ENCODE measurements at regions not wholly inside any gene's neighbourhood (a gene's known extent, or its start where the extent isn't known, plus 50 kb on each side); places are given as distances from the start of the nearest gene placed in this dataset.

- no peaks in the 10 kb centered on the region for H3K27me3 Mint-ChIP-seq (ENCODE audit: low read depth)
- ATAC-seq, result no peak
Measured at GRCh38 chr5:4275232-4275631, 679.6 kb downstream of the IRX1 start.

DNA sequence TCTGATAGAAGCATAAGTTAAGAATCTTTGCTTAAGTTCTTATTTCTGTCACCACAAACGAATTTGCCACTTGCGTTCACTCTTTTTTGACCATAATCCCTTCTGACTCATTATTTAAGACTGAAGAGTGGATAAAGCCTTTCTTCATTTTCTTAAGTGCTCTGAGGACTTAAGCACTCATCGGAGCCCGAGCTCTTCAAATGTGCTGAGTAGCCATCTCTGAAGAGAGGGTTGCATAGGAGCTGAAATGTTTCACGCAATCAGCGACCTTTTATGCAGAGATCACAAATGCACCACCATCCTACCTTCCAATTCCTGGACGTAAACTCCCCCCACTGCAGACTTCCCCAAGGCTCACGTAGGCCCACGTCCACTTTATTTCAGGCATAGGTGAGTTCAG, 699.2 kb downstream of the IRX1 start:
- Mint-ChIP-seq H3K9me3 (peaks cover 7% of the 10 kb centered on the region), H3K27me3 (ENCODE audit: low read depth) (no peaks in the 10 kb centered on the region), H3K4me3 (no peak overlapping the region), H3K4me1 (ENCODE audit: low read depth) (no peaks in the 10 kb centered on the region), H3K36me3 (ENCODE audit: insufficient read depth) (no peaks in the 10 kb centered on the region)
- DNase-seq, result no peak
- no peak for ATAC-seq

More at GRCh38 chr5:4275232-4275631, 679.6 kb downstream of the IRX1 start:
- no peaks in the 10 kb centered on the region for H3K4me1 Mint-ChIP-seq (ENCODE audit: low read depth)
- H3K4me3 Mint-ChIP-seq, result no peak overlapping the region
- H3K36me3 Mint-ChIP-seq (ENCODE audit: insufficient read depth), result no peaks in the 10 kb centered on the region
- DNase-seq, result no peak
- peaks cover 17% of the 10 kb centered on the region for H3K9me3 Mint-ChIP-seq

DNA sequence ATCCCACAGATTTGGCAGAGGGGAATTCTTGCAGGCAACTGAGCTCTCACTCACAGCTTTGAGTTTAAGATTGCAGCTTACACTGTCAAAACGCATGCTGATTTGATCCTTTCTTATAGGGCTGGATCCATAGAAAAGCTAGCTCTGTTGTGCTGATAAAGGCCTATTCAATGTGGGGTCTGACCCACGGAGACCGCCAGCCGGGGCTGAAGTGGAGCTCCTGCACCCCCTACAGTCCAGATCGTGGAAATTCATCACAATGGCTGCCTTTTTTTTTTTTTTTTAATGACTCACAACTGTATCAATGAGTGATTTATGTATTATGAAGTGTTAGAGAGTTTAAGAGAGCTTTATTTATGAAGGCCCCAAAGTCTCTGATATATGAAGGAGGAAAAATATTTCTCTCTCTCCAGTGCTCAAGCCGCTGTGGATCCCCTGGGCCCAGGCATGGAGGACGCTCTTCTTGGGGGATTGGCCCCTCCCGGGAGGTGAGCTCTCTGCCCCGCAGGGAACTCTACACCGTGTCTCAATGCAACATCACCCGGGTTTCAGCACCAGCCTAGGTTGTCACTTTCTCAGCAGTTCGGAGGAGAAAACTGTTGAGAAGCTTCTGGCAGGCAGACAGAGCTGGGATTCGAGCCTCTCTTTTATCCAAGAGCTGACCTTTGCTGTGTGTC, 700.2 kb downstream of the IRX1 start:
- H3K36me3 Mint-ChIP-seq (ENCODE audit: insufficient read depth), result no peaks in the 10 kb centered on the region
- no peak overlapping the region for H3K4me3 Mint-ChIP-seq
- no peaks in the 10 kb centered on the region for H3K27me3 Mint-ChIP-seq (ENCODE audit: low read depth)
- ATAC-seq (no peak), DNase-seq (no peak)
- no peaks in the 10 kb centered on the region for H3K4me1 Mint-ChIP-seq (ENCODE audit: low read depth)
- peaks cover 7% of the 10 kb centered on the region for H3K9me3 Mint-ChIP-seq

GRCh38 chr5:4306057-4306456, 710.4 kb downstream of the IRX1 start:
- H3K4me3 Mint-ChIP-seq, result no peak overlapping the region
- peaks cover 5% of the 10 kb centered on the region for H3K9me3 Mint-ChIP-seq
- H3K27me3 Mint-ChIP-seq (ENCODE audit: low read depth), result no peaks in the 10 kb centered on the region
- ATAC-seq (no peak), DNase-seq (no peak)
- H3K36me3 Mint-ChIP-seq (ENCODE audit: insufficient read depth), result no peaks in the 10 kb centered on the region
- H3K4me1 Mint-ChIP-seq (ENCODE audit: low read depth), result no peaks in the 10 kb centered on the region

DNA sequence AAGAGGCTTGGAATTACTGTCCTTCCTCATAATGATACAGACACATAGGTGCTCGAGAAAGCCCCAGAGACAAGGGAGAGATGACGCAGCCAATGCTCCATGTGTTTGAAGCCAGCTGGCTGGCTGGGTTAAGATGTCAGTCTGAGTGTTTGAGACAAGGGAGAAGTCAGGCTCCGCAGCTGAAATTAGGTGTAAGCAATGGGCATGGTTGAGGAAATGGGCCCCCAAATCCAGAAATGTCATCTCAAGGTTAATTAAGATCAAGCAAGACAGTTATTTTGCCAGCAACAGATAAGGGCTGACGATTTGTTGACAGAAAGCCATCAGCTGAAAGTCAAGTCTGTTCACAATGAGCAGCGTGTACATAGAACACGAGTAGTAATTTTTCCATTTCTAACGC, 713.4 kb downstream of the IRX1 start:
- no peak for DNase-seq
- no peak overlapping the region for H3K4me3 Mint-ChIP-seq
- no peaks in the 10 kb centered on the region for H3K27me3 Mint-ChIP-seq (ENCODE audit: low read depth)
- no peak for ATAC-seq
- no peaks in the 10 kb centered on the region for H3K36me3 Mint-ChIP-seq (ENCODE audit: insufficient read depth)
- no peaks in the 10 kb centered on the region for H3K4me1 Mint-ChIP-seq (ENCODE audit: low read depth)
- H3K9me3 Mint-ChIP-seq, result peaks cover 10% of the 10 kb centered on the region

GRCh38 chr5:4313138-4313537, 717.5 kb downstream of the IRX1 start:
- ATAC-seq, result no peak
- Mint-ChIP-seq H3K4me1 (ENCODE audit: low read depth) (no peaks in the 10 kb centered on the region), H3K36me3 (ENCODE audit: insufficient read depth) (no peaks in the 10 kb centered on the region)

GRCh38 chr5:4319478-4320128, 724.0 kb downstream of the IRX1 start:
- ATAC-seq (no peak), DNase-seq (no peak)
- no peaks in the 10 kb centered on the region for H3K27me3 Mint-ChIP-seq (ENCODE audit: low read depth)
- peaks cover 24% of the 10 kb centered on the region for H3K9me3 Mint-ChIP-seq
- no peaks in the 10 kb centered on the region for H3K4me1 Mint-ChIP-seq (ENCODE audit: low read depth)
- H3K36me3 Mint-ChIP-seq (ENCODE audit: insufficient read depth), result no peaks in the 10 kb centered on the region
- H3K4me3 Mint-ChIP-seq, result no peak overlapping the region

More at GRCh38 chr5:4313138-4313537, 717.5 kb downstream of the IRX1 start:
- Mint-ChIP-seq H3K27me3 (ENCODE audit: low read depth) (no peaks in the 10 kb centered on the region), H3K4me3 (no peak overlapping the region), H3K9me3 (peaks cover 13% of the 10 kb centered on the region)
- no peak for DNase-seq

DNA sequence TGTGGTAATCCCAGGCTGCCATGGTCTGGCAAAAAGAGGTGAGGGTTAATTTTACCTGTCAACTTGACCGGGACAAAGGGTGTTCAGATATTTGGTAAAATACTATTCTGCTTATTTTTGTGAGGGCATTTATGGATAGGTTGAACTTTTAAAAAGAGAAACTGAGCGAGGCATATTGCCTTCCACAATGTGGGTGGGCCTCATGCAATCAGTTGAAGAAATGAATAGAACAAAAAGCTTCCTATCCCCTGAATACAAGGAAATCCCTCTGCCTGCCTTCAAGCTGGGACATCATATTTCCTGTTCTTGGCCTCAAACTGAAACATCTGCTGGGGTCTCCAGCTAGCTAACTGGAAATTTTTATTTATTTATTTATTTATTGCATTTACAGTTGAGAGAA, 734.7 kb downstream of the IRX1 start:
- ATAC-seq, result no peak
- H3K4me3 Mint-ChIP-seq, result no peak overlapping the region
- H3K9me3 Mint-ChIP-seq, result peaks cover 14% of the 10 kb centered on the region
- no peaks in the 10 kb centered on the region for H3K4me1 Mint-ChIP-seq (ENCODE audit: low read depth)
- DNase-seq, result no peak
- H3K36me3 Mint-ChIP-seq (ENCODE audit: insufficient read depth), result no peaks in the 10 kb centered on the region
- no peaks in the 10 kb centered on the region for H3K27me3 Mint-ChIP-seq (ENCODE audit: low read depth)

DNA sequence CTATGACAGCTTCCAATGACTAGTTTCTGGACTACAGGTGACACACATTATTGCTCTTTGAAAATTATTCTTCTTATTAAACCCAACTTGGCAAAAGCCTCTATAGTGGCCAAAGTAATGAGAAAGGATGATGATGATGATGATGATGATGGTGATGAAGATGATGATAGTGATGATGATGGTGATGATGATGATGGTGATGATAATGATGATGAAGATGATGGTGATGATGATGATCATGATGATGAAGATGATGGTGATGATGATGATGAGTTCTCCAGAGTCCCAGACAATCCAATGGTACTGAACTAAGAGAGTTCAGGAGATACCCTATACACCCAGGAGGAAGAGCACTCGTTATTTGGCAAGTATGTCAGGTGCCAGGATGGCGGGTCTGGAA, 739.4 kb downstream of the IRX1 start:
- Mint-ChIP-seq H3K9me3 (peaks cover 16% of the 10 kb centered on the region), H3K36me3 (ENCODE audit: insufficient read depth) (no peaks in the 10 kb centered on the region)

GRCh38 chr5:4337519-4337918, 741.9 kb downstream of the IRX1 start:
- Mint-ChIP-seq H3K4me3 (no peak overlapping the region), H3K36me3 (ENCODE audit: insufficient read depth) (no peaks in the 10 kb centered on the region), H3K27me3 (ENCODE audit: low read depth) (no peaks in the 10 kb centered on the region), H3K9me3 (peaks cover 11% of the 10 kb centered on the region), H3K4me1 (ENCODE audit: low read depth) (no peaks in the 10 kb centered on the region)
- no peak for ATAC-seq
- no peak for DNase-seq

More for the DNA sequence above, 739.4 kb downstream of the IRX1 start:
- Mint-ChIP-seq H3K4me1 (ENCODE audit: low read depth) (no peaks in the 10 kb centered on the region), H3K4me3 (no peak overlapping the region), H3K27me3 (ENCODE audit: low read depth) (no peaks in the 10 kb centered on the region)
- ATAC-seq (no peak), DNase-seq (no peak)

DNA sequence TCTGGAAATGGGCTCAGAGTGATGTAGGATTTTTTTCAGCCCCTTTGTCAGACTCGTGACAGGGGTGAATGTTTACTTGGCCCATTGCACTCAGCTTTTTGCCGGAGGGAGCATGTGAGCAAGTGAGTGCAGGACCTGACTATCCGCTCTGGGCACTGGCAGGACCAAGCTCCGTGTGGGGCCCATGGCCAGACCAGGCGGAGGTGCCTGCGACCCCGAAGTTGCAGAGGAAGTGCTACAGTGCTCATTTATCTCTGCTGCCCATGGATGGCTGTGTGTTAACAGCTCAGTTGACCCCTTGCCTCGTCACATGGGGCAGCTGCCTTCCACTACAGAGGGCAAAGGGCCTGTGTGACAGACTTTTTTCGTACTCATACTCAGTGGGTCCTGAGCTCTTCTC, 744.3 kb downstream of the IRX1 start:
- Mint-ChIP-seq H3K36me3 (ENCODE audit: insufficient read depth) (no peaks in the 10 kb centered on the region), H3K9me3 (peaks cover 16% of the 10 kb centered on the region), H3K27me3 (ENCODE audit: low read depth) (no peaks in the 10 kb centered on the region), H3K4me1 (ENCODE audit: low read depth) (no peaks in the 10 kb centered on the region), H3K4me3 (no peak overlapping the region)
- DNase-seq (no peak), ATAC-seq (no peak)

GRCh38 chr5:4345850-4346249, 750.2 kb downstream of the IRX1 start:
- ATAC-seq (no peak), DNase-seq (no peak)
- no peaks in the 10 kb centered on the region for H3K36me3 Mint-ChIP-seq (ENCODE audit: insufficient read depth)
- H3K27me3 Mint-ChIP-seq (ENCODE audit: low read depth), result no peaks in the 10 kb centered on the region
- peaks cover 13% of the 10 kb centered on the region for H3K9me3 Mint-ChIP-seq
- no peak overlapping the region for H3K4me3 Mint-ChIP-seq
- H3K4me1 Mint-ChIP-seq (ENCODE audit: low read depth), result no peaks in the 10 kb centered on the region

DNA sequence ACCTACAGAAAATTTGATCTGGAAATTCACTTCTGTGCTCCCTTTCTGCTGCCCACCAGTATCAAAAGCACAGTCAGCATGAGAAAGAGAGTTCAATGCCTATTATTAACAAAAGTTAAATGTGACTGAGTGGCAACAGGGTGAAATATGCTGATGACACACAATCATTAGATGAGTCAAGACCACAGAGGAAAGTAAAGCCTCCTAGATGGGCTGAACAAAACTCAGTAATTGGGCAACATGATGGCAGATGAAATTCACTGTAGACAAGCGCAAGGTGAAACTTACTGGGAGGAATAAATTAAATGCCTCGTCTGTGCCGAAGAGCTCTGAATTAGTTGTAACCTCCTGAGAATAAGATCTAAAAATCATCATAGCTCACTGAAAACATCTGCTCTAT, 752.8 kb downstream of the IRX1 start:
- no peak overlapping the region for H3K4me3 Mint-ChIP-seq
- DNase-seq (no peak), ATAC-seq (no peak)
- H3K4me1 Mint-ChIP-seq (ENCODE audit: low read depth), result no peaks in the 10 kb centered on the region
- H3K27me3 Mint-ChIP-seq (ENCODE audit: low read depth), result no peaks in the 10 kb centered on the region
- H3K9me3 Mint-ChIP-seq, result peaks cover 20% of the 10 kb centered on the region
- H3K36me3 Mint-ChIP-seq (ENCODE audit: insufficient read depth), result no peaks in the 10 kb centered on the region

GRCh38 chr5:4348919-4349318, 753.3 kb downstream of the IRX1 start:
- ATAC-seq (no peak), DNase-seq (no peak)
- Mint-ChIP-seq H3K36me3 (ENCODE audit: insufficient read depth) (no peaks in the 10 kb centered on the region), H3K4me1 (ENCODE audit: low read depth) (no peaks in the 10 kb centered on the region), H3K9me3 (peaks cover 21% of the 10 kb centered on the region), H3K27me3 (ENCODE audit: low read depth) (no peaks in the 10 kb centered on the region), H3K4me3 (no peak overlapping the region)

DNA sequence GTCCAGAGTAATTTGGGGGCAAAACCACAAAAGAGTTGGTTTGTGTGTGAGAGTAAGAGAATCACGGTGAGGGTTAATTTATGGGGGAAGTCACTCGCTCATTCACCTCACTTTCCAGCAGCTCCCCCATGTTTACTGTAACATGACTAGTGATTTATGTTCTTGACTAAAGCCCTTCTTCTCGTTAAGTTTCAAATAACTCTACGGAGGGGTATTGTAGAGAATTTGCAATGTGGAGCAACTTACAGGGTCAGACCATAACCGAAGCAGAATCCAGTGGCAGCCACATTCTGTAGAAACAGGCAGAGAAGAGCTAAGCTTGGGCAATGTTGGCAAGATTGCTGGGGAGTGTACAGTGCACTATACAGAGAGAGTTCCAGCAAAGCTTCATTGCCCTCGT, 760.6 kb downstream of the IRX1 start:
- H3K27me3 Mint-ChIP-seq (ENCODE audit: low read depth), result no peaks in the 10 kb centered on the region
- peaks cover 33% of the 10 kb centered on the region for H3K9me3 Mint-ChIP-seq
- H3K4me3 Mint-ChIP-seq, result no peak overlapping the region
- H3K4me1 Mint-ChIP-seq (ENCODE audit: low read depth), result no peaks in the 10 kb centered on the region
- ATAC-seq, result no peak
- no peaks in the 10 kb centered on the region for H3K36me3 Mint-ChIP-seq (ENCODE audit: insufficient read depth)
- no peak for DNase-seq
